Transverse colon (tissue), 4 donors: ENCODE measurements at regions not wholly inside any gene's neighbourhood (a gene's known extent, or its start where the extent isn't known, plus 50 kb on each side); places are given as distances from the start of the nearest gene placed in this dataset.

Source experiments
- DNase-seq: peaks from one replicate; pipeline ENCODE4 v3.0.0-alpha.2; 2019
- H3K27ac ChIP-seq, 4 donors: fragments of 200-600 bp; sonication (generic); 2 replicates each; pipeline ENCODE4 v1.5.1; 2016 to 2018; ENCODE audit warnings: inconsistent platforms in 4 of 4
- H3K27me3 ChIP-seq: fragments of 200-600 bp; sonication (generic); 2 replicates; pipeline ENCODE4 v1.5.1; 2017; ENCODE audit warnings: inconsistent platforms
- H3K36me3 ChIP-seq, 4 donors: fragments of 200-600 bp; sonication (generic); 2 replicates each; pipeline ENCODE4 v1.5.1; 2017 to 2019; ENCODE audit warnings: inconsistent platforms in 4 of 4
- H3K4me1 ChIP-seq, 4 donors: fragments of 200-600 bp; sonication (generic); 2 replicates each; pipeline ENCODE4 v1.5.1; 2017 to 2020; ENCODE audit warnings: inconsistent platforms in 4 of 4
- H3K4me3 ChIP-seq, 4 donors: fragments of 200-600 bp; sonication (generic); 1 replicate in 1 of 4; 2 replicates in 3 of 4; pipeline versions ENCODE4 v1.5.1 to v1.6.1; 2017 to 2019; ENCODE audit warnings: inconsistent platforms in 4 of 4
- H3K9me3 ChIP-seq, 2 donors: fragments of 200-600 bp; sonication (generic); 2 replicates each; pipeline ENCODE4 v1.5.1; 2017 to 2019; ENCODE audit warnings: inconsistent platforms in 2 of 2
- EP300 ChIP-seq: sonication (generic); formaldehyde crosslinking; IDR thresholded peaks from one replicate; pipeline ENCODE4 v1.6.1; 2017; ENCODE audit warnings: antibody characterized with exemption, low read depth
- POLR2A ChIP-seq: fragments of 450-650 bp; IDR thresholded peaks from one replicate; pipeline ENCODE4 v1.6.1; 2016; ENCODE audit warnings: antibody characterized with exemption, mild to moderate bottlenecking, moderate library complexity
- POLR2AphosphoS5 ChIP-seq, 3 donors: sonication (generic); formaldehyde crosslinking; IDR thresholded peaks; one replicate each; pipeline ENCODE4 v1.6.1; 2016; ENCODE audit warnings: antibody characterized with exemption in 3 of 3
- WGBS, 2 donors: methylation state at CpG; one replicate each; pipeline ENCODE4 v1.1.5; 2018; ENCODE audit warnings: low coverage in 1 of 2; 5-methylcytosine and 5-hydroxymethylcytosine counted together
- in situ Hi-C, 4 donors: fragments of 200-750 bp; cut with MboI; loops; one replicate each; pipeline versions ENCODE4 v1.15.0 to v1.15.1; 2017; ENCODE audit warnings: low sequenced_read_pairs in 3 of 4, low pct_ligation_motif_present in 1 of 4, low pct_unique_long_range_greater_than_20kb in 1 of 4
- intact Hi-C: fragments of 100-400 bp; cut with DNase I; formaldehyde crosslinking; loops from one replicate; pipeline ENCODE4 v1.15.1; 2023; ENCODE audit warnings: low total_unique reads
- TF ChIP-seq, protein P1 (sequence below), 5 experiments: fragments of 200-600 bp in 3 of 5; fragments of 450-650 bp in 2 of 5; sonication (generic) in 3 of 5; IDR thresholded peaks; 1 replicate in 2 of 5; 2 replicates in 3 of 5; pipeline ENCODE4 v1.5.1; 2016 to 2017; ENCODE audit warnings: antibody characterized with exemption in 5 of 5, inconsistent platforms in 3 of 5, mild to moderate bottlenecking in 2 of 5, moderate library complexity in 1 of 5

DNA sequence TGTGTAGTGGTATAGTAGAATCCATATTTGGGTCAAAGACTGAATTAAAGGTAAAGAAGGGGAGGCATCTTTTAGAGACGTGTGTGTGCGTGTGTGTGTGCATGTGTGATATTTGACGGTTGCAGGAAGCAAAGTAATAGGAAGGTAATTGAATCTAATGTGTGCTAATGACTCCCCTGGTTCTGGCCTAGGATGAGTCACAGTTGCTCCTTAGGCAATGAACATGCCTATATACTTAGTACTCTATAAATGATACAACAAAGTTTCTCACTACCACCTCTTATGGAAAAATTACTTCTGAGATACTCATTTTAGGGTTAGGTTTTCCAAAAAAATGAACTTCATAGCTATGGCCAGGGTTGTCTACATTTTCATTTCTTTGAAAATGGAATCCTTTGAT lies 409.6 kb downstream of the GUCY1A2 start:
- H3K27ac ChIP-seq = no peak overlapping the region
- no peaks in the 10 kb centered on the region for H3K4me1 ChIP-seq
- 86 to 93% methylated on average over 3 of the region's 3 CpGs for WGBS, 2 donors
- H3K9me3 ChIP-seq = no peaks in the 10 kb centered on the region
- intact Hi-C loops (no loop called here), in situ Hi-C loops (no loop called here)
- H3K4me3 ChIP-seq = no peak overlapping the region
- TF ChIP-seq POLR2AphosphoS5 (IDR thresholded peaks at IDR 0.05) = no peak
- TF ChIP-seq POLR2A = no peak
- no peak for TF ChIP-seq EP300
- TF ChIP-seq, protein P1, sequence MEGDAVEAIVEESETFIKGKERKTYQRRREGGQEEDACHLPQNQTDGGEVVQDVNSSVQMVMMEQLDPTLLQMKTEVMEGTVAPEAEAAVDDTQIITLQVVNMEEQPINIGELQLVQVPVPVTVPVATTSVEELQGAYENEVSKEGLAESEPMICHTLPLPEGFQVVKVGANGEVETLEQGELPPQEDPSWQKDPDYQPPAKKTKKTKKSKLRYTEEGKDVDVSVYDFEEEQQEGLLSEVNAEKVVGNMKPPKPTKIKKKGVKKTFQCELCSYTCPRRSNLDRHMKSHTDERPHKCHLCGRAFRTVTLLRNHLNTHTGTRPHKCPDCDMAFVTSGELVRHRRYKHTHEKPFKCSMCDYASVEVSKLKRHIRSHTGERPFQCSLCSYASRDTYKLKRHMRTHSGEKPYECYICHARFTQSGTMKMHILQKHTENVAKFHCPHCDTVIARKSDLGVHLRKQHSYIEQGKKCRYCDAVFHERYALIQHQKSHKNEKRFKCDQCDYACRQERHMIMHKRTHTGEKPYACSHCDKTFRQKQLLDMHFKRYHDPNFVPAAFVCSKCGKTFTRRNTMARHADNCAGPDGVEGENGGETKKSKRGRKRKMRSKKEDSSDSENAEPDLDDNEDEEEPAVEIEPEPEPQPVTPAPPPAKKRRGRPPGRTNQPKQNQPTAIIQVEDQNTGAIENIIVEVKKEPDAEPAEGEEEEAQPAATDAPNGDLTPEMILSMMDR (IDR thresholded peaks at IDR 0.05) = no peak
- no peaks in the 10 kb centered on the region for H3K36me3 ChIP-seq
- DNase-seq = no peak
- H3K27me3 ChIP-seq = no peaks in the 10 kb centered on the region

DNA sequence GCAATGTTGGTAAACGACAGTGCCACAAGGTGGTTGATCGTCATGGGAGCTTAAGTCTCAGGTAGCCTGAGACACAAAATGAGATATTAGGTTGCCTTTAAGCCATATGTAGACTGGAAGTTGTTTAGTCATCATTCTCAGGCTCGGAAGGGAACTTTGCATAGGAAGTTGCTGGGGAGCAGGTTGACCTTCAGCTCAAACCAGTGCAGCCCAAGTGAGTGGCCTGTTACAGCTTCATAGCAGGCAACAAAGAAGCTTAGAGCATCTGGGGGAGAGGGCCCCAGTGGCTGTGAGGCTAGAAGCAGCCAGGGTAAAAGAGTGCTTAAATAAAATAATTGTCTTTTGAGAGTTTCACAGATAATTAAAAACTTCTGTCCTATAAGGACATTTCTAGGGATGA lies 404.0 kb downstream of the GUCY1A2 start:
- intact Hi-C loops = no loop called here
- no peak for DNase-seq
- no peaks in the 10 kb centered on the region for H3K27me3 ChIP-seq
- H3K4me1 ChIP-seq = no peaks in the 10 kb centered on the region
- 63 to 78% methylated on average over 3 of the region's 3 CpGs for WGBS, 2 donors
- H3K4me3 ChIP-seq = no peak overlapping the region
- no peaks in the 10 kb centered on the region for H3K9me3 ChIP-seq
- no peaks in the 10 kb centered on the region for H3K36me3 ChIP-seq
- in situ Hi-C loops = no loop called here
- H3K27ac ChIP-seq = no peak overlapping the region
- no peak for TF ChIP-seq POLR2A
- TF ChIP-seq, protein P1 (IDR thresholded peaks at IDR 0.05) = no peak
- TF ChIP-seq EP300 = no peak
- no peak for TF ChIP-seq POLR2AphosphoS5 (IDR thresholded peaks at IDR 0.05)

DNA sequence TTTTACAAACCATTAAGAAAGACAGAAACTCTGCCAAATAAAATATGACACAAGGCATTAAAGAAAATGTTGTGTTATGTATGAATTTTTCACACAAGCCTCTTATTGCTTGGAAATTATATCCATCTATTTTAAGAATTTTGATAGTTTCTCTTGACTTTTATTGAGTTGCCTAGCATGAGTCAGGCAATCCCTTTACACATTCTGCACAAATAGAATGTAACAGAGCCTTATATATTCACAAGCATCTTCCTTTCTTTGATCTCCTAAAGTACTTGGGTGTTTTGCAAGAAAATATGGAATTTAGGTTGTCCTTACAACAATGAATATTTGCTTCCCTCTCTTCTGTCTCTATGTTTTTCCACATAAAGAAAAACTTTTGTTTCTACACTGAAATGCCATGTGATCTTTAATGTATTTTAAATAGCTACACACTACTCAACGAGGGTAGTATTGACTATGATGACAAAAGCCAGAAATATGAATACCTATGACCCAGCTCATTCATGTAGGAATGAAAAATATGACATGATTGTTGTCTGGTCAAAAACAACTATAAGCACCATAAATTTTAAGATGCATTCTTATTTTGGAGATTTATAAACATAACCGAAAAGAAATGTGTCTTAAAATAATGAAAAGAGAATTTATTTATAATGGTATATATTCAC lies 398.8 kb downstream of the GUCY1A2 start:
- no peak for TF ChIP-seq POLR2A
- no peak for TF ChIP-seq POLR2AphosphoS5 (IDR thresholded peaks at IDR 0.05)
- TF ChIP-seq, protein P1 (IDR thresholded peaks at IDR 0.05) = no peak
- no peak for TF ChIP-seq EP300
- Histone ChIP-seq H3K9me3 (no peaks in the 10 kb centered on the region), H3K36me3 (no peaks in the 10 kb centered on the region), H3K27ac (no peak overlapping the region), H3K27me3 (no peaks in the 10 kb centered on the region), H3K4me3 (no peak overlapping the region), H3K4me1 (no peaks in the 10 kb centered on the region)
- DNase-seq = no peak
- 54 to 55% methylated on average over 2 of the region's 2 CpGs for WGBS, 2 donors
- intact Hi-C loops (no loop called here), in situ Hi-C loops (no loop called here)

DNA sequence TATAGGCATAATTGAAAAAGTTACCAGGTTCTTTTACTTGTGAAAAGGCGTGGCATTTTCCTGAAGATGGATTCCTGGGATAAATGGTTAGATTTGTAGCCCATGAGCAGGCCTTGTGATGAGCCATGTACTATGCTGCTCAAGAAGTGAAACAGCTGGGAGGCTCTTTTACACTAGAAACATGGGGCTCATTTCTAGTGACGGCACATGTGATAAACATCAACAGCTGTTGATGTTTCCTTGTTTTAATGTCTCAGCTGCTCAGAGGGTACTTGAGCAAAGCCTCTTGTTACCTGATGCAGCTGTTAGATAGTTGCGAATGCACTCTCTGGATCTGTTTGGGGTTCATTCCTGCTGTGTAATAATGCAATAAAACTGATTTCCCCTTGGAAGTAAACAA lies 396.8 kb downstream of the GUCY1A2 start:
- 22 to 61% methylated on average over 1 to 3 of the region's 3 CpGs for WGBS, 2 donors
- in situ Hi-C loops = no loop called here
- no peaks in the 10 kb centered on the region for H3K9me3 ChIP-seq

More for the DNA sequence above, 396.8 kb downstream of the GUCY1A2 start:
- TF ChIP-seq POLR2A = no peak
- TF ChIP-seq, protein P1 (IDR thresholded peaks at IDR 0.05) = no peak
- no peak for TF ChIP-seq POLR2AphosphoS5 (IDR thresholded peaks at IDR 0.05)
- no peak for TF ChIP-seq EP300
- Histone ChIP-seq H3K27ac (no peak overlapping the region), H3K4me1 (no peaks in the 10 kb centered on the region), H3K4me3 (no peak overlapping the region), H3K36me3 (no peaks in the 10 kb centered on the region), H3K27me3 (no peaks in the 10 kb centered on the region)
- intact Hi-C loops = no loop called here
- no peak for DNase-seq
